Head of caudate nucleus (tissue), 42 donors: ENCODE measurements at regions not wholly inside any gene's neighbourhood (a gene's known extent, or its start where the extent isn't known, plus 50 kb on each side); places are given as distances from the start of the nearest gene placed in this dataset.
A peak's percentile ranks its signal among the peaks of the same experiment; 100 is the strongest.
"Not testable (repeated sequence)": the region's sequence is repeated elsewhere in the genome, so short reads cannot be mapped to it uniquely, and the experiment has no call there.

Experiments used
- DNase-seq, 42 donors: peaks; one replicate each; pipeline versions ENCODE4 v3.0.0 to v3.0.0-alpha.2; 2020 to 2021; ENCODE audit warnings: mixed read lengths in 7 of 42
- intact Hi-C: fragments of 100-400 bp; cut with DNase I; formaldehyde crosslinking; loops from one replicate; pipeline ENCODE4 v1.15.0; 2022

DNA sequence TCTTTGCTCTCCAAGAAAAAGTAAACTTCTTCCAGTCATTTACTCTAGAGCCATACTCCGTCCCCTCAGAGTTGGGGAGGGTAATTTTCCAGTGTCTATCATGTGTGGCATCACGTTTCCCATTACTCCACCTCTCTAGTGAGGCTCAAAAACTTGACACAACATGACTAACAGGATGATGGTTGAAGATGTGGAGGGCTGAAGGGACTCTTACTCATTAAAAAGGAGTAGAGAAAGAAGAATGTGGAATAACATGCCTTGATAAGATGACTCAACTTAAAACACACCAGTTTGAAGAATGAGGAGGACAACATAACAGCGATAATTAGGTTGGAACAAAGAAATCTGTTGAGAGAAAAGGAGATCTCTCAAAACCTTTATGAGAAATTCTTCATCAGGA, 894.3 kb downstream of the OTOL1 start:
- no peak for DNase-seq

GRCh38 chr3:162391301-162391700, 894.7 kb downstream of the OTOL1 start:
- intact Hi-C loops: no loop called here
- no peak for DNase-seq

More for the DNA sequence above, 894.3 kb downstream of the OTOL1 start:
- intact Hi-C loops: no loop called here

- intact Hi-C loops: no loop called here
- DNase-seq: no peak
Measured at GRCh38 chr3:162395496-162395895, 898.9 kb downstream of the OTOL1 start.

DNA sequence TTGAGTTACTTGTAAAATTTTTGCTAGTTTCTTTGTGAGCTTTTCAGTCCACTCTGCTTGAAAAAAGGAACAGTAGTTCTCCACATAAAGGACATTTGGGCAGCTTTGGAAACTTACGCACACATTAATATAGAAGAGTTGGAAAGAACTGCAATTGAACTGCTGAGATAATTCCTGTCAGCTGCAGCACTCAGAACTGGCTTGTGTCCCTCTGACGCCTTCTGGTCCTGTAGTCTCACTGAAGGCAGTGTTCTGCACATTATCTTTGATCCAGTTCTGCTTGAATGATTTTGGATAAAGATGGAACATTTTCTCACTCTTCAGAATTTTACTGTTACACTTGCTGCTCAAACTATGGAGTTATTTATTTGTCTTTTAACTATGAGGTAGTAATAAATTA, 901.9 kb downstream of the OTOL1 start:
- intact Hi-C loops: no loop called here
- DNase-seq: no peak

DNA sequence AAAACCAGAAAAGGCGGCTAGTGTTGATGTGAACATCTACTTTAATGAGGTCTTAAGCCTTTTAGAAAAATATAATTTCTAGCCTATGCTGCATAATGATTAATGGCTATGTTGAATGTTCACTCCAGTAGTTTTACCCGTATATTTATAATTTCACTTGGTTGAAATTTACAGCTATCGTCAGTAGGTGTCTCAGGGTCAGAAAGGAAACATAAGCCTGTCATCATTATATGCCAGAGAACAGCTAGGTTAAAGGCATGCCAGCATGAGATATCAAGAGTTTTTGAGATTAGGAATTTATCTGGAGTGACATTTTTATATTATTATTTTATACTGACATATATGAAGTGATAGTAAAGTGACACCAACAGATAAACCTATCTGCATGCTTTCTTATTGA, 904.1 kb downstream of the OTOL1 start:
- intact Hi-C loops: no loop called here
- DNase-seq: no peak

GRCh38 chr3:162411556-162411955, 914.9 kb downstream of the OTOL1 start:
- DNase-seq, intact Hi-C loops: not testable (repeated sequence)

- DNase-seq: no peak
Measured at GRCh38 chr3:162421721-162422120, 925.1 kb downstream of the OTOL1 start.

GRCh38 chr3:162428192-162428591, 931.6 kb downstream of the OTOL1 start:
- no peak for DNase-seq
- intact Hi-C loops: no loop called here

More at GRCh38 chr3:162421721-162422120, 925.1 kb downstream of the OTOL1 start:
- intact Hi-C loops: no loop called here

DNA sequence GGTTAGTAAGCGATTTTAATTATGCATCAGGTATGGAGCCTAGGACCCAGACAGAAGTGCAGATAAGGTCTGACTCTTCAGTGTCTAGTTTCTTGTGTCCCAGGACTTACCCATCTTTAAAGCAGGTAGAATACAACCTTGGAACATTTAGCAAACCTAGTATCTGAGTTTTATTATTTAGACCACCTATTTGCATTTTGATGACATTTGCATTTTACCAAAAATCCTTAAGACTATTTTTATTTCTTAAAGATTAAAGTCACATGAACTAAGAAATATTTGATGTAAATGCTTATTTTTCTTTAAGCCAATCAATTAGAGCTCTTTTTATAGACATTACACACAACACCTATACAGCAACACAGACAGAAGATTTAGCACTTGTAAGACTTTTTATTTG, 939.1 kb downstream of the OTOL1 start:
- intact Hi-C loops: no loop called here
- no peak for DNase-seq

- intact Hi-C loops: no loop called here
- no peak for DNase-seq
Measured at GRCh38 chr3:162436826-162437225, 940.2 kb downstream of the OTOL1 start.

- no peak for DNase-seq
- intact Hi-C loops: no loop called here
Measured at GRCh38 chr3:162437480-162437879, 940.9 kb downstream of the OTOL1 start.

DNA sequence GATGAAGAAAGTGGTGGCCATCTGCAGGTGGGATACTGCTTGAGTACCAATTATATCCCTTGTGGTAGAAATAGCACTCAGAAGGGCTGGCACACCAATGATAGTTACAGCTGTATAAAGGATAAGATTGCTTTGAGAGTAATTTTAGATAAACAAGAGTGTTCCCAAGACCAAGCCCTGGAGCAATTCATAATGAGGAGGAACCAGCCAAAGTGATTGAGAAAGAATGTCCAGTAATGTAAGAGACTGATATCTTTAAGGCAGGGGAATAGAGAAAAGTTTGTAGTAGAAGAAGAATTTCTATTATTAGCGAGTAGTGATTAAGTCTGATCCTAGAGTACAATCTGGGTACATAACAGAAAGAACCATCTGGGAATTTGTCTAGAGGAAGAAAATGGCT, 945.1 kb downstream of the OTOL1 start:
- intact Hi-C loops: no loop called here

GRCh38 chr3:162443376-162443775, 946.8 kb downstream of the OTOL1 start:
- intact Hi-C loops: no loop called here
- no peak for DNase-seq

More for the DNA sequence above, 945.1 kb downstream of the OTOL1 start:
- DNase-seq: no peak

- no peak for DNase-seq
- intact Hi-C loops: no loop called here
Measured at GRCh38 chr3:162468791-162469190, 972.2 kb downstream of the OTOL1 start.

DNA sequence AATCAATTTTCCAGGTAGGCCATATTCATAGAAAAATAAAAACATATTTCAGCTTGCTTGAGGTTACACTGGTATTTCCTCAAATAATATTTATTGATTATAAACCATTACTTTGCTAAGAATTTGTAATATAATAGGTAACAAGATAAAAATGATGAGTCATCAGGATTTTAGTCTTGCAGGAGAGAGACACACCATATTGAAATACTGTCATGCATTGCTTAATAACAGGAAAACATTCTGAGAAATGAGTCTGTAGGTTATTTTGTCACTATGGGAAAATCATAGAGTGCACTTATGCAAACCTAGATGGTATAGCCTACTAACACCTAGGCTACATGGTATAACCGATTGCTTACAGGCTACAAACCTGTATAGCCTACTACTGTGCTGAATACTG, 990.5 kb downstream of the OTOL1 start:
- intact Hi-C loops: no loop called here
- no peak for DNase-seq

GRCh38 chr3:162489853-162490252, 993.2 kb downstream of the OTOL1 start:
- DNase-seq: peak in 1 of 42 donors; percentile 4
- intact Hi-C loops: no loop called here

DNA sequence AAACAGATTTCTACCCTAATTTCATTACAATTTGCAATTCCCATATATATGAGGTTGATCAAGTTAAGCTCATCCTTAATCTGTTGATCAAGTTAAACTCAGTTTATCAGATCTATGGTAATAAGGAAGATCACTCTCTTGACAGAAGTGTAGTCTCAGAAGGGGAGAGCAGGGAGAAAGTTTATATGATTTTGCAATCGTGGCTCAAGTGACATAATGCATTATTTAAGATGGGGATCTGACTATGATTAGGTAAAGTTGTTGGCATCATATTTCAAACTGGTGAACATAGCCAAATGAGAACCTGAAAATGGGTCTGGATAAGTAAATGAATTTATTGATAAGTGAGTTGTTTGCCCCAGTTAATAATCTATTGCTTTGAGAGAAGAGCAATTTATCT, 995.3 kb downstream of the OTOL1 start:
- intact Hi-C loops: no loop called here
- no peak for DNase-seq

DNA sequence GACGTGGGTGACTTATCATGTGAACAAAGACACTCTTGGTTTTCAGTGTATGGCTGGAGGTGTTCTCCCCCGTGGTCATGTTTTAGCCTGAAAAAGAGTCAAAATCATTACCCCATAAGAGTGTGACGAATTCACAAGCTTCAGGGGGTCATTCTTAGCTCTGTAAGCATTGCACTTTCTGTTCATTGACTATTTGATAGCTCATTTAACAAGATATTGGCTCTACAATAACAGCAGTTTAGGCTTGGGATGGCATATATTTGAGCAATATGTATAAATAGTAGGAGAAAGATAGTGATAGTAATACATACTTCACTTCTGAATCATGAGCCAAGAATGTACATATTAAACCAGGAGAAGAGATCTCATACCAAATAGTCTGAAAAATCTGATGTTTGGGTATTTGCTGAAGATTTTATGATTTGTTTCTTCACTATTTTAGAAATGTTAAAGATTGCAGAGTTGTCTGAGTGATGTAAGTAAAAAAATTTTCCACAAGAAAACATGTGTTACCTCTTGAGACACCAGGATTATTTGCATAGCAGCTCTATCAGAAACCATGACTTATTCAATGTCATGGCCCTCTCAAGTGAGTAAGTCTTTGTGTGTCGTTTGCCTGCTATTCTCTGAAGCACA, 996.0 kb downstream of the OTOL1 start:
- no peak for DNase-seq
- intact Hi-C loops: no loop called here

GRCh38 chr3:162498626-162499025, 1002.0 kb downstream of the OTOL1 start:
- DNase-seq: no peak
- intact Hi-C loops: no loop called here

DNA sequence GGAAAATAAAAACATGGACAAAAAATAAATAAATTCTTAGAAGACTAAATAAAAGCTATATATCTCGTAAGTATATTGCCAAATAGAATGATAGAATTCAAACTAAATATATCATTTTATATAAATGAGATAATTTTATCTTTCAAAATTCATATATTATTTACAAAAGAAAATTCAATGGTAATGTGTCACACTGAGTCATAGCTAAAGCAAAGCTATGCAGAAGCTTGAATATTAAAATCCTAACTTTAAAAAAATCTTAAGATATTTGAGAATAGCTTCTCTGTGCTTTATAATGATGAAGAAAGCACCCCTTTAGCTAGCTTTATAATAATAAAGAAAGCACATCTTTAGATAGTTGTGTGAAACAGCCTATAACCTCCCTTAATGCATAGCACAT, 1010.8 kb downstream of the OTOL1 start:
- DNase-seq: no peak
- intact Hi-C loops: no loop called here

- intact Hi-C loops: no loop called here
- no peak for DNase-seq
Measured at GRCh38 chr3:162512488-162512887, 1015.9 kb downstream of the OTOL1 start.

DNA sequence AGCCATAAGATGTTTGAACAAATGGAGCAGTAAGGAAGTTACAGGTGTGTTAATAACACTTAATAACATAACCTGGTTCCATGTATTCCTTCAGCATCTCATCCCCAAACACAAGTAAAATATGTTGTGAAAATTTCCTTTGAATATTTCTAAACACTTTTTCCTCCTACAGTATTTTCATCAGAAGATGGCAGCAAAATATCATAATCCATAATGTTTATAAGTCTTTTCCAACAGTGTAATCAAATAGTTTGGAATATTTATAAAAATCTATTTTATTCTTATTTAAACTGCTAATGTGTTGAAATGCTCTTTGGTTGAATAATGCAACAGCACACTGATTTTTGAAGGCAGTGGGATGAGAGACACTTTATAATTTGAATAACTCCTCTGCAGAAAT, 1020.5 kb downstream of the OTOL1 start:
- intact Hi-C loops: no loop called here
- DNase-seq: no peak
